ENCODE measurements at regions not wholly inside any gene's neighbourhood (a gene's known extent, or its start where the extent isn't known, plus 50 kb on each side); places are given as distances from the start of the nearest gene placed in this dataset.

DNA sequence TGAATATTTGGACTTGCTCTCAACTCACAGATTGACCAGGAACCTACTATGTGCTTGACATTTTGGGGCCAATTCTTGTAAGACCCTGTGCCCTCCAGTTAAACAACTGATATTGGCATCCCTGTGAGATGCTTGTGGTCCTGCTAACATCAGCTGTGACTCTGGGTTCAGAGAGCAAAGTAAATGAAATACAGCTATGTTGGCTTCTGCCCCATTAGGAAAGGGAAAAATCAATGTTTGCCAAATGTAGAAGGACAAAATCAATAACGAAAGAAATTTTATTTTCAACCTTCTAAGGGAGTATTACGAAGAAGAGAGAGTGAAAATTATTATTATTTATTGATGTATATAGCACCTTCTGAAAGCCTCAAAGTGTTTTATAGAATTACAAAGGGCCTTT, 266.9 kb upstream of the ARID1B start:
- DNase-seq: no peak

GRCh38 chr6:156509496-156509895, 267.7 kb upstream of the ARID1B start:
- no peak for DNase-seq

- no peak for DNase-seq
Measured at GRCh38 chr6:156508923-156509322, 268.3 kb upstream of the ARID1B start.

GRCh38 chr6:156508126-156508525, 269.1 kb upstream of the ARID1B start:
- DNase-seq: no peak

DNA sequence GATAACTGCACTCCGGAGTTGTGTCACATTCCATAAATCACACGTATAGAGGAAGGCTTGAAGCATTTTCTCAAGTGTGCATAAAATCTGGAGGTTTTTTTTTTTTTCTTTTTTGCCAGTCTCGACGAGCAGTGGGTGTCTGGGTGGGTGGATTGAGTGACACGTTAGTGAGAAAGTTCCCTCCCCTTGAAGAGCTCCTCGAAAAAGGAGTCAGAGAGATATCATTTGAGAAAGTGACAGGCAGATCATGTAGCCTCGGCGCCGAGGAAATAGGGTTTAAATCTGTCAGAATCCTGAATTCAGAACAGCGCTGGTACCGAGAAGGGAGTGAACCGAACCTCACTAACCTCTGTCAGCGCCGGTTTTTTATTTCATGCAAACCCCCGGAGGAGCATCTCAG, 269.5 kb upstream of the ARID1B start:
- no peak for DNase-seq

GRCh38 chr6:156507106-156507505, 270.1 kb upstream of the ARID1B start:
- no peak for DNase-seq

DNA sequence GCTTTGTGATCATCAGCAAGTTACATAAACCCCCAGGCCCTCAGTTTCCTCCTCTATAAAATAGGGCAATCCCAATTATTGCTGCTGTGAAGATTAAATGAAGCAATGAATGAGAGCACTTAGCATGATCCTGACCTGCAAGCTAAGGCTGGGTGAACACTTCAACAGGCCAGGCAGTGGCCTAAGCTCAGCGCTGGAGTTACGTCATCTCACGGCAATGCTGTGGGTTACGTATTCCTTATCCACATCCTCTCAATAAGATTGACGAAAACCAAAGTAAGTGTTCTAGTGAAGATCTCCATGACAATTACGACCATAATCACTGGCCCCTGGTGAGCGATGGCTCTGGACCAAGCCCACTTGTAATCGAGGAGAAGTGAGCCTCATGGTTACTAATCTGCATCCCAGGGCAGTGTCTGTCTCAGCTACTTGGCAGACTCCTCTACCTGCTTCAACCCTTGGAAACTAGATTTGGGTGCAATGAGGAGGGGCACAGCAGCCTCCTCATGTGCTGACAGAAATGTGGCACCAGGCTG, 274.1 kb upstream of the ARID1B start:
- DNase-seq: no peak

DNA sequence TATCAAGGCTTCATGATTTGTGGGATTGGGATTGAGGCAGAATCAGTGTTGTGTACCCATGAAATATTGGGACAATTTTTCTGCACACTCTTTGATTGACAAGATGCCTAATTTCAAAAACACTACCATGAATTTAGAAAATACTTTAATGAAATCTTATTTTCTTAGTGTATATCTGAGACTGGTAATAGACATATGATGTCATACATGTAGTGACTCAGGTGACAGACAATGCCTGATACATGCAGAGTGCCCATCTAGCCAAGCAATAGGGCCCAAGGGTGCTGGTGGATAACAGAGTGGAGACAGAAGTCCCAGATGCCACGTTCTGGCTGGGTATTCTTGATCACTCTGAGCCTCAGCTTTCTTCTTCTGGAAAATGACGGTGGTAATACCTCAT, 279.6 kb upstream of the ARID1B start:
- no peak for DNase-seq

DNA sequence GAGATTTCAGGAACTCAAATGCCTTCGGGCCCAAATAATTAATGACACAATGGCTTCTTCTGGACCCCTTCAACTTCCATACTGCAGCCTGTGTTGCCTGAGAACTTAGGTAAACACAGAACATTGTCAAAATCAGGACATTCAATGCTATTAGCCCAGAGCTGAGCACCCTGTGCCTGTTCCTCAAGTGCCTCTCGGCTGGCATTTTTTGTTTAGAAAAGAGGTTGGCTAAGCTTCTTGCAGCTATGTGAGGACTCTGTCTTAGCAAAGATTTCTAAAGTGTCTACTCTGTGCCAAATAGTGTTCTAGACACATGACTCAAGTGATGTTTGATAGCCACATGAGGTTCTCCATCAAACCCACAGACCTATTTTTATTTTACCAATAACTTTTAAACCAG, 289.3 kb upstream of the ARID1B start:
- no peak for DNase-seq

GRCh38 chr6:156485150-156485549, 292.0 kb upstream of the ARID1B start:
- DNase-seq: no peak

DNA sequence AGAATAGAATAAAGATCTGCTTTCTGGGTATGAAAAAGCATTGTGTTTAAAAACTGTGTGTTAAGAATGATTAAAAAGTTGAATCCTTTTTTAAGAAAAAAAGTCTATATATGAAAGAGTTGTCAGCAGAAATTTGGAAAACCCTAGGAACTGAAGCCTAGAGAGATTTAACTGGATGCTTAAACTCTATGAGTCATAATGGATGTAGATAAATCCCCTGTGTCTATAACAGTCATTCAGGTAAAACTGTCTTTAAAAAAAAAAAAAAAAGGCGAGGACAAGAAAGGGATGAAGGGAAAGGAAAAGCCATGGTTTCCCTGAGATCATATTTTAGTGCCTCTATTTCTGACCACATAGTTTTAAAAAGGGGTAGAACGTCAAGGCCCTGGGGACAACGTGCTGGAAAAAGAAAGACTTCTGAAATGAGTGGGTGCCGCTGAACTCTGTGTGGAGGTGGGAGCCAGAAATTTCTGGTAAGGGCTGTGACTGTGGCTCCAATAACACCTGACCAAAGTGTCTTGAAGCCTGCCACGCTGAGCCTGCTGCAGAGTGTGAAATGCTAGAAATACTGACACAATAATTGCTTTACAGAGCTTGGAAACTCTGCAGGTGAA, 302.6 kb upstream of the ARID1B start:
- no peak for DNase-seq

GRCh38 chr6:156471000-156471399, 306.2 kb upstream of the ARID1B start:
- DNase-seq: no peak

GRCh38 chr6:156464100-156464878, 312.9 kb upstream of the ARID1B start:
- no peak for DNase-seq

DNA sequence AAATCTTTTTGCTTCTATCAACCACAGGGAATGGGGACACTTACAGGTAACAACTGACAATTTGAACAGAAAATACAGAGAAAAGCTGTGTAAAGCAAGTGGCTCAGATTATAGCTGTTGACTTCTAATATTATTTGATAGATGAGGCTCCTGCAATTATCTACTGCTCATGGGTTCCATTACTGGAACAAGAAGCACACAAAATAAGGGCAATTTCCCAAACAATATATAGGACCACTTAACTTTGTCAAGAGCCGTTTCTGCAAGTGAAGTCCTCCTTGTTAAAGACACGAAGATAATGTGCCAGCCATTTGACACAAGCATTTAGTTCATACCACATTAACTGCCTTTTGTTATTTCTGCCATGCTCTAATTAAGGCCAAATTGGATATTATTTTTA, 315.5 kb upstream of the ARID1B start:
- no peak for DNase-seq

DNA sequence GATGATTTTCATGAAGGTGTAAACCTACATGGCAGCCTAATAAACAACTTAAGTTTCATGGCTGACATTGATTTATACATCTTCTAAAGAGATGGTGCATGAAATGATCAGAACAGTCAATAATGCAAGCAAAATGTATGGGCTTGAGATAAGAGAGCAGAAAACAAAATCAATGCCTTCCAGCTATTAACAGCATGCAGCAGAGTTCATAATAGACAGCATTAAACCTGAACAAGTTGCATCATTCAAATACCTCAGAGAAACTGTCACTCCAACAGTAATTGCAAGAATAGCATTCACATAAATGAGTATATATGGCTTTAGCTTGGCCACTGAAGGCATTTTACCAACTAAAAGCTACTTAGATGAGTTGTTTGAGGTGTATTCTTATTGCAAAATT, 319.6 kb upstream of the ARID1B start:
- DNase-seq: no peak

DNA sequence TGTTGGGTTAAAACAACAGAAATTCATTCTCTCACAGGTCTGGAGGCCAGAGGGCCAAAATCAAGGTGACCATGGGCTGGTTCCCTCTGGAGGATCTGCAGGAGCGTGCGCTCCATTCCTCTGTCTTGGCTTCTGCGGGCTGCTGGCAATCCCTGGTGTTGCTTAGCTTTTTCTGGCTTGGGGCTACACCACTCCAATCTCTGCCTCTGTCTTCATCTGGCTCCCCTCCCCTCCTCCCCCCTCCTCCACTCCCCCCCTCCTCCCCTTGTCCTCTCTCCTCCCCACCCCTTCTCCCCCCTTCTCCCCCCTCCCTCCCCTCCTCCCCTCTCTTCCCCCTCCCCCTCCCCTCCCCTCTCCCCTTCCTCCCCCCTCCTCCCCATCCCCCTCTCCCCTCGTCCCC, 321.3 kb upstream of the ARID1B start:
- DNase-seq: no peak

DNA sequence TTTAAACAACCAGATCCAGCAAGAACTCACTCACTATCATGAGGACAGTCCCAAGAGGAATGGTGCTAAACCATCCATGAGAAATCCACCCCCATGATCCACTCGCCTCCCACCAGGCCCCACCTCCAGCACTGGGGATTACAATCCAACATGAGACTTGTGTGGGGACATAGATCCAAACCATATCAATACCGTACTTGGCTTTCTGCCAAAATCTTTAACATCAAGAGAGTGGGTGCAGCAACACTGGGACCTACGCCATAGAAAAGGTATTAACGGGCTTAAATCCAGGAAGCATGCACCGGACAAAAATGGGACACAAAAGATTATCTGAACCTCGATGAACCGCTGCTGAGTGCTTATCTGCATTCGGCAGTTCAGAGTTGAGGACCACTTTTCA, 322.3 kb upstream of the ARID1B start:
- DNase-seq: no peak

GRCh38 chr6:156451726-156452125, 325.5 kb upstream of the ARID1B start:
- no peak for DNase-seq

GRCh38 chr6:156451088-156451487, 326.1 kb upstream of the ARID1B start:
- DNase-seq: no peak

DNA sequence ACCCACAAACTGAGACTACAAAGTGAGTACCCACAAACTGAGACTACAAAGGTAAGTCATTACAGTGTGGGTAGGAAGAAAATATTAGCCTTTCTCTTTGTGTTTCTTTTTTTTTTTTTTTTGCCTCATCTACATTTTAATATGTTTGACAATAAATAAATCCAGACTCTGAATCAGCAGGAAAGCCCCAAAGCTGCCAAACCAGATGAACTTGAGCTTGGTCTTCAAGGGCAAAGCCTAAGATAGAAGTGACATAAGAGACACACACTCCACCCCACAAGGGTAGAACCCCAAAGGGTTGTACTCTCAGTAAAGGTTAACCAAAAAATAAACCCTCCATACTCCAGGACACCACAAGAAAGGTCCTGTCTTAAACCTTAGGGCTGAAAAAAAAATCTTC, 326.8 kb upstream of the ARID1B start:
- DNase-seq: no peak

GRCh38 chr6:156449569-156449968, 327.6 kb upstream of the ARID1B start:
- no peak for DNase-seq

DNA sequence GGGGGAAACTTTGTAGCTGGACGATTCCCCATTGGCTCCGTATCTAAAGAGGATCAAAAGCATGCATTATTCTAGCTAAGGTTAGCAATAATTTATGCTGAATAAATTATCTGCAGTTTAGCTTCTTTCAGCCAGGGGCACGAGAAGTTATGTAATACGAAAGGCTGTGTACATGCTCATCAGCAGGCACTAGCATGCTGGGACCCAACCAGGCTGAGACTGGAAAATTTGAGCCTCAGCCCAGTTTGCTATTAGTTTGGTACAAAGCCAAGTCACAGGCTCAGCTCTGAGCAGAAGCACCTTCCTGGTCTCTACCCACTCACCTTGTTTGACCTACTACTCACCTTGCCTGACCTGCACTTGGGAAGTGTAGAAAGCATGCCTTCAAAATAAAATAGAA, 328.1 kb upstream of the ARID1B start:
- no peak for DNase-seq

DNA sequence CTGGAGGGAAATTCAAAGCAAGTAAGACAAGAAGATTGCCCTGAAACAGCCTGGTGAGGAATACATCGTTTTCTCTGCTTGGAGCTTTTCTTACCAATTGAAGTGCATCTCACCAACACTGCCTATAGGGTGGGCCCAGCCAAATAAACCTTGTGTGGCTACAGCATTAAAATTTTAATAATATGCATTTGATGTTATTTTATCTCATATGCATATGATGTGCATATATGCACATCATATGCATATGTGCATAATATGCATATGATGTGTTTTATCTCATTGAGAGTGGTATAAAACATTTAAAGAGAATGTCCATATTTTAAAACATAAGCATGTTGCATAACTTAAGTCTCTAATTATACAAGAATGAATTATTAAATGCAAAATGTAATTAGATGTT, 328.6 kb upstream of the ARID1B start:
- no peak for DNase-seq

DNA sequence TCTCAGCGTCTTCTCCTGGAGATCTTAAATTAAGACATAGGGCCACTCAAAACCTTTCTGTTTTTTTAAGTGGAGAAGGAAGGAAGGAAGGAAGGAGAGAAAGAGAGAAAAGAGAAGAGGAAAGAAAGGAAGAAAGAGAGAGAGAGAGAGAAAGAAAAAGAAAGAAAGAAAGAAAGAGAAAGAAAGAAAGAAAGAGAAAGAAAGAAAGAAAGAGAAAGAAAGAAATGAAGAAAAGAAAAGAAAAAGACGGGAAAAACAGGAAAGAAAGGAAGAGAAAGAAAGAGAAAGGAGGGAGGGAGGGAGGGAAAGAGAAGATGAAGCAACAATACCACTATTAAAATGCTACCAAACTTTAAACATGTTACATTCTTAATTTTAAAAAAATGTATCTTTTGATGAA, 336.5 kb upstream of the ARID1B start:
- no peak for DNase-seq

Measured in activated naive CD4-positive, alpha-beta T cell treated with Interleukin-2 at 50 U/mL for 16 hours (primary cell).